ENCODE measurements at regions not wholly inside any gene's neighbourhood (a gene's known extent, or its start where the extent isn't known, plus 50 kb on each side); places are given as distances from the start of the nearest gene placed in this dataset.

GRCh38 chr6:81026041-81026553 is 726.4 kb downstream of the TENT5A start:
- TF ChIP-seq NFIC (IDR thresholded peaks at IDR 0.05; ENCODE audit: borderline replicate concordance) (no peak), CTCF (IDR thresholded peaks at IDR 0.05) (no peak), POLR2AphosphoS5 (IDR thresholded peaks at IDR 0.05; ENCODE audit: low read depth, low read length) (no peak), MAX (IDR thresholded peaks at IDR 0.05; ENCODE audit: low read depth) (no peak), USF2 (IDR thresholded peaks at IDR 0.05; ENCODE audit: borderline replicate concordance, low read depth, low read length) (no peak), SIN3A (IDR thresholded peaks at IDR 0.05; ENCODE audit: borderline replicate concordance, low read depth, low read length) (no peak), REST (IDR thresholded peaks at IDR 0.05; ENCODE audit: low read depth, low read length) (no peak), FOSL2 (IDR thresholded peaks at IDR 0.05; ENCODE audit: borderline replicate concordance, low read depth) (no peak), MXI1 (IDR thresholded peaks at IDR 0.05; ENCODE audit: low read depth, low read length) (no peak)
